H1 (cell line): ENCODE measurements at regions not wholly inside any gene's neighbourhood (a gene's known extent, or its start where the extent isn't known, plus 50 kb on each side); places are given as distances from the start of the nearest gene placed in this dataset.

Experiments used
- CTCF ChIA-PET: fragments of 300-600 bp; sonication (Branson Sonifier 250); formaldehyde crosslinking; loops from one replicate; lab custom pipeline; 2021; ENCODE audit not compliant: partially characterized antibody; lab: Charles Lee
- POLR2A ChIA-PET: fragments of 300-600 bp; sonication (Branson Sonifier 250); formaldehyde crosslinking; loops from one replicate; lab custom pipeline; 2021; ENCODE audit warnings: inconsistent platforms; ENCODE audit not compliant: partially characterized antibody; lab: Charles Lee
- DNase-seq, 2 experiments: peaks; one replicate each; pipeline versions ENCODE4 v3.0.0 to v3.0.0-alpha.2; 2010 to 2022; ENCODE audit warnings: low spot score in 2 of 2, low read depth in 1 of 2, mixed read lengths in 1 of 2
- FAIRE-seq: peaks from 2 replicates; lab custom pipeline; 2011; peaks lifted over from hg19 to GRCh38; lab: Jason Lieb, UNC
- H2AFZ ChIP-seq: 2 replicates; pipeline ENCODE4 v1.8.1; 2012; ENCODE audit warnings: low read length, inconsistent platforms
- H2AK5ac ChIP-seq: 2 replicates; pipeline ENCODE4 v1.6.1; 2013; ENCODE audit warnings: low read depth, low read length
- H2BK120ac ChIP-seq: replicated peaks from 2 replicates; pipeline ENCODE3; 2013; ENCODE audit warnings: low read depth, low read length, inconsistent platforms
- H2BK12ac ChIP-seq: 2 replicates; pipeline ENCODE4 v1.6.1; 2013; ENCODE audit warnings: low read depth, low read length
- H2BK15ac ChIP-seq: 2 replicates; pipeline ENCODE4 v1.6.1; 2013; ENCODE audit warnings: low read length
- H2BK20ac ChIP-seq: 2 replicates; pipeline ENCODE4 v1.6.1; 2013; ENCODE audit warnings: low read length
- H2BK5ac ChIP-seq: 2 replicates; pipeline ENCODE4 v1.6.1; 2013; ENCODE audit warnings: low read depth, low read length
- H3K14ac ChIP-seq: 2 replicates; pipeline ENCODE4 v1.6.1; 2013; ENCODE audit warnings: inconsistent platforms; ENCODE audit not compliant: insufficient read length
- H3K18ac ChIP-seq: 2 replicates; pipeline ENCODE4 v1.6.1; 2013; ENCODE audit warnings: low read length; ENCODE audit errors: extremely low read depth
- H3K23ac ChIP-seq: 2 replicates; pipeline ENCODE4 v1.6.1; 2013; ENCODE audit warnings: inconsistent platforms; ENCODE audit not compliant: insufficient read length
- H3K23me2 ChIP-seq: 2 replicates; pipeline ENCODE4 v1.6.1; 2013; ENCODE audit warnings: low read depth, low read length
- H3K27ac ChIP-seq: 2 replicates; pipeline ENCODE4 v1.6.1; 2011; ENCODE audit warnings: low read depth, low read length, inconsistent platforms
- H3K27me3 ChIP-seq, 4 experiments: replicated peaks in 1 of 4; 1 replicate in 1 of 4; 2 replicates in 3 of 4; pipeline versions ENCODE4 v1.6.1 to v1.8.1; 2011 to 2013; ENCODE audit warnings: low read length in 3 of 4, mild to moderate bottlenecking in 3 of 4, inconsistent platforms in 2 of 4, mixed read lengths in 2 of 4, moderate library complexity in 1 of 4; ENCODE audit not compliant: control insufficient read depth in 3 of 4, insufficient read depth in 3 of 4; ENCODE audit errors: extremely low read depth in 1 of 4
- H3K36me3 ChIP-seq, 4 experiments: 2 replicates each; pipeline versions ENCODE4 v1.6.1 to v1.8.1; 2011 to 2013; ENCODE audit warnings: mild to moderate bottlenecking in 4 of 4, low read length in 3 of 4, moderate library complexity in 2 of 4, control low read depth in 1 of 4, inconsistent platforms in 1 of 4; ENCODE audit not compliant: insufficient read depth in 4 of 4, control insufficient read depth in 2 of 4
- H3K4ac ChIP-seq: replicated peaks from 2 replicates; pipeline ENCODE3; 2013; ENCODE audit warnings: low read length, low read depth, mixed read lengths, inconsistent platforms; ENCODE audit not compliant: insufficient read length
- H3K4me1 ChIP-seq, 4 experiments: replicated peaks in 1 of 4; 1 replicate in 1 of 4; 2 replicates in 3 of 4; pipeline versions ENCODE4 v1.6.1 to v1.8.1; 2011 to 2013; ENCODE audit warnings: low read length in 3 of 4, inconsistent platforms in 2 of 4, mixed read lengths in 1 of 4; ENCODE audit not compliant: insufficient read depth in 4 of 4, control insufficient read depth in 3 of 4
- H3K4me2 ChIP-seq, 2 experiments: 2 replicates each; pipeline versions ENCODE4 v1.6.1 to v1.8.1; 2011 to 2013; ENCODE audit warnings: low read depth in 2 of 2, low read length in 2 of 2, control low read depth in 1 of 2, inconsistent platforms in 1 of 2, mild to moderate bottlenecking in 1 of 2; ENCODE audit not compliant: insufficient read depth in 1 of 2
- H3K4me3 ChIP-seq, 4 experiments: fragments of 200-600, 300-600 bp in 1 of 4; sonication (generic), shearing (Covaris generic), sonication (Bioruptor Twin) in 1 of 4; 2 replicates each; pipeline versions ENCODE4 v1.5.1 to v1.8.1; 2011 to 2016; ENCODE audit warnings: low read length in 4 of 4, low read depth in 3 of 4, control low read depth in 2 of 4, inconsistent platforms in 2 of 4, mild to moderate bottlenecking in 2 of 4, mixed read lengths in 1 of 4, moderate library complexity in 1 of 4; ENCODE audit not compliant: insufficient read depth in 2 of 4; ENCODE audit errors: extremely low read depth in 1 of 4
- H3K56ac ChIP-seq: replicated peaks from 2 replicates; pipeline ENCODE3; 2013; ENCODE audit warnings: low read depth, mild to moderate bottlenecking, mixed read lengths, low read length, inconsistent platforms; ENCODE audit not compliant: insufficient read length
- H3K79me1 ChIP-seq: 2 replicates; pipeline ENCODE4 v1.6.1; 2013; ENCODE audit warnings: low read depth, low read length, control low read depth
- H3K79me2 ChIP-seq, 2 experiments: 2 replicates each; pipeline versions ENCODE4 v1.6.1 to v1.8.1; 2012 to 2013; ENCODE audit warnings: low read length in 2 of 2, mild to moderate bottlenecking in 2 of 2, inconsistent platforms in 1 of 2; ENCODE audit not compliant: insufficient read depth in 2 of 2, control insufficient read depth in 1 of 2
- H3K9ac ChIP-seq, 4 experiments: replicated peaks in 1 of 4; 1 replicate in 1 of 4; 2 replicates in 3 of 4; pipeline versions ENCODE4 v1.6.1 to v1.8.1; 2011 to 2013; ENCODE audit warnings: low read depth in 3 of 4, low read length in 3 of 4, control low read depth in 2 of 4, mild to moderate bottlenecking in 2 of 4, moderate library complexity in 2 of 4, inconsistent platforms in 1 of 4; ENCODE audit errors: extremely low read depth in 1 of 4
- H3K9me3 ChIP-seq, 2 experiments: 2 replicates each; pipeline versions ENCODE4 v1.6.1 to v1.8.1; 2012 to 2013; ENCODE audit warnings: mild to moderate bottlenecking in 2 of 2, moderate library complexity in 2 of 2, control low read depth in 1 of 2, inconsistent platforms in 1 of 2, low read depth in 1 of 2, low read length in 1 of 2, mixed read lengths in 1 of 2; ENCODE audit not compliant: insufficient read depth in 2 of 2
- H4K20me1 ChIP-seq, 2 experiments: replicated peaks in 1 of 2; 2 replicates each; pipeline versions ENCODE3 to v1.8.1; 2011 to 2013; ENCODE audit warnings: inconsistent platforms in 2 of 2, low read length in 2 of 2, mild to moderate bottlenecking in 1 of 2; ENCODE audit not compliant: insufficient read depth in 2 of 2, control insufficient read depth in 1 of 2
- H4K5ac ChIP-seq: 2 replicates; pipeline ENCODE4 v1.6.1; 2013; ENCODE audit warnings: low read length, low read depth, mixed read lengths, inconsistent platforms; ENCODE audit not compliant: insufficient read length
- H4K8ac ChIP-seq: 2 replicates; pipeline ENCODE4 v1.8.0; 2013; ENCODE audit warnings: mild to moderate bottlenecking, moderate library complexity, low read length, inconsistent platforms; ENCODE audit not compliant: insufficient read depth; ENCODE audit errors: extremely low read depth
- H4K91ac ChIP-seq: replicated peaks from 2 replicates; pipeline ENCODE3; 2013; ENCODE audit warnings: low read length, mixed read lengths, inconsistent platforms; ENCODE audit not compliant: insufficient read length
- BCL11A ChIP-seq, 2 experiments: IDR thresholded peaks; one replicate each; pipeline ENCODE4 v1.6.1; 2011; ENCODE audit warnings: low read depth in 2 of 2, low read length in 2 of 2, mild to moderate bottlenecking in 2 of 2
- CEBPB ChIP-seq: IDR thresholded peaks from 2 replicates; pipeline ENCODE4 v1.6.1; 2012; ENCODE audit warnings: low read depth, low read length
- EP300 ChIP-seq, 2 experiments: IDR thresholded peaks; 1 replicate in 1 of 2; 2 replicates in 1 of 2; pipeline ENCODE4 v1.6.1; 2011 to 2012; ENCODE audit warnings: low read depth in 2 of 2, low read length in 2 of 2, mild to moderate bottlenecking in 2 of 2, borderline replicate concordance in 1 of 2, inconsistent platforms in 1 of 2, moderate library complexity in 1 of 2
- SIRT6 ChIP-seq: IDR thresholded peaks from one replicate; pipeline ENCODE4 v1.7.1; 2012; ENCODE audit warnings: low read length, inconsistent platforms
- TBP ChIP-seq: IDR thresholded peaks from 2 replicates; pipeline ENCODE4 v1.6.1; 2011; ENCODE audit warnings: low read depth, low read length, improper control_type of control experiment

GRCh38 chr6:10054672-10055071 lies 360.2 kb downstream of the TFAP2A start:
- H2BK5ac ChIP-seq, result no peak overlapping the region
- H3K23ac ChIP-seq, result no peak overlapping the region
- no peak overlapping the region for H2AK5ac ChIP-seq
- H3K56ac ChIP-seq, result no peak overlapping the region
- no peak overlapping the region for H4K5ac ChIP-seq
- no peak overlapping the region for H2BK20ac ChIP-seq
- POLR2A ChIA-PET, result no interaction called here
- no peaks in the 10 kb centered on the region for H3K27me3 ChIP-seq
- no peak overlapping the region for H2BK12ac ChIP-seq
- no peak overlapping the region for H4K91ac ChIP-seq
- DNase-seq, result no peak
- no peak for FAIRE-seq
- H4K20me1 ChIP-seq, result no peaks in the 10 kb centered on the region
- H3K79me1 ChIP-seq, result no peaks in the 10 kb centered on the region
- peaks cover 0 to 7% (median 0%) of the 10 kb centered on the region in 4 experiments; a peak in 1 of 7 replicates for H3K4me1 ChIP-seq
- no peak overlapping the region for H3K4me2 ChIP-seq
- H4K8ac ChIP-seq, result no peak overlapping the region
- no peak overlapping the region for H2BK120ac ChIP-seq
- no peak overlapping the region for H3K4me3 ChIP-seq
- H3K79me2 ChIP-seq, result no peaks in the 10 kb centered on the region
- CTCF ChIA-PET, result no interaction called here
- no peak overlapping the region for H3K14ac ChIP-seq
- H2BK15ac ChIP-seq, result no peak overlapping the region
- no peak overlapping the region for H3K4ac ChIP-seq
- no peaks in the 10 kb centered on the region for H3K36me3 ChIP-seq
- H3K27ac ChIP-seq, result no peak overlapping the region
- H3K23me2 ChIP-seq, result no peaks in the 10 kb centered on the region
- no peak overlapping the region for H2AFZ ChIP-seq
- no peak overlapping the region for H3K18ac ChIP-seq
- H3K9me3 ChIP-seq, result no peaks in the 10 kb centered on the region
- H3K9ac ChIP-seq, result no peak overlapping the region
- TF ChIP-seq EP300 (IDR thresholded peaks at IDR 0.05; ENCODE audit: borderline replicate concordance in 1 of 2, low read depth in 2 of 2, low read length in 2 of 2), result no peak
- no peak for TF ChIP-seq SIRT6
- no peak for TF ChIP-seq TBP
- TF ChIP-seq CEBPB, result no peak
- no peak for TF ChIP-seq BCL11A (IDR thresholded peaks at IDR 0.05; ENCODE audit: low read depth in 2 of 2, low read length in 2 of 2)
